Right lobe of liver (tissue), 4 donors: ENCODE measurements at regions not wholly inside any gene's neighbourhood (a gene's known extent, or its start where the extent isn't known, plus 50 kb on each side); places are given as distances from the start of the nearest gene placed in this dataset.

Source experiments
- CTCF ChIP-seq, 4 donors: fragments of 200-600 bp in 3 of 4; fragments of 450-650 bp in 1 of 4; IDR thresholded peaks; one replicate each; pipeline versions ENCODE4 v1.5.1 to v1.8.0; 2016 to 2022; ENCODE audit warnings: antibody characterized with exemption in 4 of 4, mild to moderate bottlenecking in 2 of 4
- POLR2A ChIP-seq: fragments of 450-650 bp; IDR thresholded peaks from one replicate; pipeline ENCODE4 v1.6.1; 2017; ENCODE audit warnings: antibody characterized with exemption, mild to moderate bottlenecking
- donor health status: DM: no; HTN: no; CAD: no.
- donor health status: DM: no; HTN: no; CAD: no.
- donor health status: DM: no; HTN: yes; CAD: no.

- TF ChIP-seq CTCF (IDR thresholded peaks at IDR 0.05) (no peak), POLR2A (no peak)
Observed at GRCh38 chr12:42859612-42860011, 270.1 kb upstream of the PRICKLE1 start.
